Hematopoietic multipotent progenitor cell treated with erythropoietin and hydrocortisone succinate and interleukin-3 and kit ligand, for 17 days (in vitro differentiated cells): ENCODE measurements at regions not wholly inside any gene's neighbourhood (a gene's known extent, or its start where the extent isn't known, plus 50 kb on each side); places are given as distances from the start of the nearest gene placed in this dataset.

Experiments used
- DNase-seq: peaks from one replicate; pipeline ENCODE4 v3.0.0-alpha.2; 2015; ENCODE audit warnings: low spot score

GRCh38 chr13:50195045-50195444 lies 179.8 kb downstream of the KCNRG start:
- no peak for DNase-seq

DNA sequence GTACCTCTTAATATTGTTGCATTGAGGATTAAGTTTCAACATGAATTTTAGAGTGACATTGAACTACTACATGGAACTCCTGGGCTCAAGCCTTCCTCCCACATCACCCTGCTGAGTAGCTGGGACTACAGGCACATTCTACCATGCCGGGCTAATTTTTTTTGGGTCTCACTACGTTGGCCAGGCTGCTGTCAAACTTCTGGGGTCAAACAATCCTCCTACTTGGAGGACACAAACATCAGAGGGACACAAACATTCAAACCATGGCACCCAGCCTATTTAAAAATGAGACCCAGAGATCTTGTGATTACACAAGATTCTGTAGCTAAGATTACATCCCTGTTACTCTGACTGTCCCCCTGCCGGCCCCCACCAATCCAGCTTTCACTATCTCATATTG lies 180.9 kb downstream of the KCNRG start:
- no peak for DNase-seq

DNA sequence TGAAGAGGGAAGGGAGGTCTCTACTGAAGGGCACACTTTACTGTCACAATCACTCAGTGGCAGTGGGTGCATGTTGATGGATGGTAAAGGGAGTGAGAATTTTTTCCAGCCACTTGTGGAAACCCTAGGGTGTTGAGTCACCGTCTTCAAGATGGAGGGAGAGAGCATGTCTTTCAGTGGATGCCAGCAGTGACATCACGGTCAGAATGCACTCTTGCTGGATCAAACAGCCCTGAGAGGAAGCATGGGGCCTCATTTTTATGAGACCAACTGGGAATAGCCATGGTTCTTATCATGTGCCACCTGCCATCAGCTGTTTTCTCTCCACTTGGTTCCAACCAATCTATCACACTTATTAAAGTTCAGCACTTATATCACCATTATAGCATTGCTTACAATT lies 182.5 kb downstream of the KCNRG start:
- DNase-seq = no peak

GRCh38 chr13:50198508-50198907 lies 183.3 kb downstream of the KCNRG start:
- DNase-seq = no peak

DNA sequence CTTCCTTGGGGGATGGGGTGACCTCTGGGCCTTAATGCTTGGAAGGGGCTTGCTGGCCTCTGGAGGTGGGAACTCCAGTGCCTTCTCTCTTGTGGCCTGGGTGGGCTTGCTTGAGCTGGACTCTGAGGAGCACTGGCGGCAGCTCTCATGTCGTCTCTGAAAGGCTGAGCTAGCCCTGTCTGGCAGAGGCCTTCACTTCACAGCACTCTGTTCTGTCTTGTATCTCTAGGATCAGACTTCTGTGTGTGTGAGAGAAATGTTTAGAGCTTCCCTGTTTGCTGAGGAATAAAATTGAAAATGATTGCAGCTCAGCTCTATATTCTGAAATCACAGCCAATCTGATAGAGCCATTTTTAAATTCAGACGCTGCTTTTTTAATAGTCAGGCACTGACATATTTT lies 185.3 kb downstream of the KCNRG start:
- no peak for DNase-seq

DNA sequence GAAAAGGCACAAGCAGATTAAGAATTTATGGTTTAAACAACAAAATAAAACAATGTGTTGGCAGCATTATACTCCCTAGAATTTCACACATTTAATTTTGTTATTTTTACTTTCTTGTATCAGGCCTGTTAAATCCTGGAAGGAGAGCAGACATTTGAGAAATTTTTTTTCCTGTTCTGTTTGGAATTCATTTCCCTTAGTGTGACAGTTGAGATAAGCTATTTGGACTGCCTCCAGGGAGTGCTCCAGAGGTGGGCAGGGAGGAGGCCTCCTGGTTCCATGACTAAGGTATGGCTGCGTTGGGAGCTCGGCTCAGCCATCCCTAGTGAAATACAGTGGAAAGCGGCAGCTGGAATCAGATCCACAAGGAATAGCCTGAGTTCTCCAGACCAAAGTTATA lies 185.7 kb downstream of the KCNRG start:
- DNase-seq = no peak

DNA sequence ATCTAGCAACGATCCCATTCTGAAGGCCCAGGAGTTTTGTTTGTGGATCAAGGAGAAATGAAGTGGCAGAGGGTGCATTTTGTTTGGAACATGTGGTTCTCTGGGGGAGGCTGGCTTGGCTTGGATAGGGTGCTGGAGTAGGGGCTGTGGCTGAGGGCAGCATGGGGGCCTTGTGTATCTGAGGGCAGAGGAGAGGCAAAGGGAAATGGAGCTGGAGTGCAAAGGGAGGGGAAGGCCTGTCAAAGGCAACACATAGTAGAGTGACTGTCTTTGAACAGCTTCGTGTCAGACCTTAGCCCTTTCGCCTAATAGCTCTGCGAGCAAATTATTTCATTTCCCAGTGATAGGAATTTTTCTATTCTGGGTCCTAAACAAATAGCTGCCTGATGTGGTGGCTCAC lies 187.2 kb downstream of the KCNRG start:
- DNase-seq = no peak

DNA sequence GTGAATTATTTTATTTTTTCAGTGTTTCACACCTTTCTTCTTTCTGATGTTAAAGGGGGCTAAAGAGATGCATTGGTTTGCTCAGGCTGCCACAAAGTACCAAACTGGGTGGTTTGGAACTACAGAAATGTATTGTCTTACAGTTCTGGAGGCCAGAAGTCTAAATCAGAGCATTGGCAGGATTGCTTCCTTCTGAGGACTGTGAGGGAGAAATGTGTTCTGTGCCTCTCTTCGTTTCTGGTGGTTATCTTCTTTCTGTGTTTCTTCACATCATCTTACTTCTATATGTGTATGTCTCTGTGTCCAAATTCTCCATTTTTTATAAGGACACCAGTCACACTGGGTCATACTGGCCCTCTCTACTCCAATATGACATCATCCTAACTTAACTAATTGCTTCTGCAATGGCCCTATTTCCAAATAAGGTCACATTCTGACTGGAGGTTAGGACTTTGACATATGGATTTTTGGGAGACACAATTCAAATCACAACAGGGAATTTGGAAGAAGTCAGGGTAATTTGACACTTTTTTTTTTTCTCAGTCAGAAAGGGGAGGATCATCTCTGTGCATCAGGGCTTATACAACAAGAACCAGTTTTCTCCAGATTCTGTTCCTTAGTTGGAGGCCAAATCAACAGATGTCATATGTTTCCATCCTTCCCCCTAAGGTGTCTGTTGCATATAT lies 188.2 kb downstream of the KCNRG start:
- no peak for DNase-seq

- DNase-seq = no peak
These were observed 190.3 kb downstream of the KCNRG start for GRCh38 chr13:50205581-50205980.

- DNase-seq = no peak
These were observed 193.6 kb downstream of the KCNRG start for GRCh38 chr13:50208826-50209335.

DNA sequence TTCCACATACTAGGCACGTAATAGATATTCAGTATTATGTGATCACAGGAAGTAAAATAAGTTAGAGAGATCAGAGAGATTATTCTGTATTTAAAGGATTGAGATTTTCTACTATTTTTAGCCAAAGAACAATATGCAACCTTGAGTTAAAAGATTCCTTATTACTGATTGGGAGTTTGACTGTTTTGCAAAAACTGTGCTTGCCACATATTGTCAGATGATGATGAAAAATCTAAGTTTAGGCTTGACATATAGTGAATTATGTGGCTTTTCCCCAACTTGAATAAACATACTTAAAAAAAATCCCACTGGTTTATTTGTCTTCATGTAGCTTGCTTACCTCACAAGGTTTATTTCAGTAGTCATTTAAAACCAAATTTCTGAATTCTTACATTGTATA lies 194.4 kb downstream of the KCNRG start:
- DNase-seq = no peak

DNA sequence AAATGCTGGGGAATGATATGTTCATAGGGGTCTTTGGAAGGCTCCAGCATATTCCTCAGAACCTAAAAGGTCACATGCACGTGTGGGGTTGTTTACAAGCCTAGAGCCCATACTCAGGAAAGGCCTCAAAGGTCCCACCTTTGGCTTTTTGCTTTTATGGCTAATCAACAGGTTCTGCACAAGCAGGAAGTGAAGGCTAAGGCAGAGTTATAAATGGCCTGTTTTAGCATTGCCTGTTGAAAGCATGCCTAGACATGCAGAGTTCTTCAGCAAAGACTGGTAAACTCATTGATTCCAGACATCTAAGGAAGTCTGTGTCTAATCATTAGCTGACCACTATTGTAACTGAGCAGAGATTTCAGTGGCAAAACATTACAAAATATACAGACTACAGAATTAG lies 198.3 kb downstream of the KCNRG start:
- no peak for DNase-seq

DNA sequence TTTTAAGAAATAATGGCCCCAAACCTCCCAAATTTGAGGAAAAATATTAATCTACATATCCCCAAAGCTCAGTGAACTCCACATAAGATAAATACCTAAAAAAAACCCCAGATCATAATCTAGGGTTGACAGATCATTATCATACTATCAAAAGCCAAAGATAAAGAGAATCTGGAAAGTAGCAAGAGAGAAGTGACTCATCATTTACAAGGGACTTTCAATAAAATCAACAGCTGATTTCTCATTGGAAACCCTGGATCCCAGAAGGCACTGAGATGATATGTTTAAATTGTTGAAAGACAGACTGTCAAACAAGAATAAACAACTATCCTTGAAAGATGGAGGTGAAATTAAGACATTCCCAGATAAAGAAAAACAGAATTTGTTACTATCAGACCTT lies 199.3 kb downstream of the KCNRG start:
- DNase-seq = no peak

DNA sequence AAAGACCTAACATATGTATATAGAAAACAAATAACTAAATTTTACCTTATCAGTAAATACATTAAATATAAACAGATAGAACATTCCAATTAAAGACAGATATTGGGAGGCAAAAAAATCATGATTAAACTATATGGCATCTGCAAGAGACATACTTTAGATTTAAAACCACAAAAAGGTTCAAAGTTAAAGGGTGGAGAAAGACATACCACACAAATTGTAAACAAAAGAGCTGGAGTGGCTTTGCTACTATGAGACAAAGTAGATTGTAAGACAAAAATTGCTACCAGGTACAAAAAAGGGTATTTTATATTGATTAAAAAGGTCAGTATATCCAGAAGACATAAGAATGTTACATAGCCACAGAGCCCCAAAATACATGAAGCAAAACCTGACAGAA lies 200.2 kb downstream of the KCNRG start:
- no peak for DNase-seq

GRCh38 chr13:50219743-50220142 lies 204.5 kb downstream of the KCNRG start:
- DNase-seq = no peak

DNA sequence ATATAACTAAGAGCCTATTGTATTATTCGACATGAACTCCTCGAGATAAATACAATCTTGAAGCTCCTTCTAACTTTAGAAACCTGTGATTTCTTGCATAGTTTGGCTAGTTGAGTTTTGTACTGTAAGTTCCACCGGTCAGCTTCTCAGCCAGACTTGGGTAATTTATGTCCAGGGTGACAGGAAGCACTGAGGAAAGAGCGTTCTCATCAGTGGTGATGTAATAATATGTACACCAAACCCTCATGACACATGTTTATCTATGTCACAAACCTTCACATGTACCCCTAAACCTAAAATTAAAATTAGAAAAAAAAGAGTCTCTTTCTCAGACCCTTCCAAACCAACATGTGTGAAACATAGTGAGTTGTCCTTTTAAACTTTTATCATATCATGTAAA lies 205.7 kb downstream of the KCNRG start:
- no peak for DNase-seq

GRCh38 chr13:50222569-50223332 lies 207.5 kb downstream of the KCNRG start:
- DNase-seq = no peak

- DNase-seq = no peak
These were observed 209.3 kb downstream of the KCNRG start for GRCh38 chr13:50224534-50224933.

DNA sequence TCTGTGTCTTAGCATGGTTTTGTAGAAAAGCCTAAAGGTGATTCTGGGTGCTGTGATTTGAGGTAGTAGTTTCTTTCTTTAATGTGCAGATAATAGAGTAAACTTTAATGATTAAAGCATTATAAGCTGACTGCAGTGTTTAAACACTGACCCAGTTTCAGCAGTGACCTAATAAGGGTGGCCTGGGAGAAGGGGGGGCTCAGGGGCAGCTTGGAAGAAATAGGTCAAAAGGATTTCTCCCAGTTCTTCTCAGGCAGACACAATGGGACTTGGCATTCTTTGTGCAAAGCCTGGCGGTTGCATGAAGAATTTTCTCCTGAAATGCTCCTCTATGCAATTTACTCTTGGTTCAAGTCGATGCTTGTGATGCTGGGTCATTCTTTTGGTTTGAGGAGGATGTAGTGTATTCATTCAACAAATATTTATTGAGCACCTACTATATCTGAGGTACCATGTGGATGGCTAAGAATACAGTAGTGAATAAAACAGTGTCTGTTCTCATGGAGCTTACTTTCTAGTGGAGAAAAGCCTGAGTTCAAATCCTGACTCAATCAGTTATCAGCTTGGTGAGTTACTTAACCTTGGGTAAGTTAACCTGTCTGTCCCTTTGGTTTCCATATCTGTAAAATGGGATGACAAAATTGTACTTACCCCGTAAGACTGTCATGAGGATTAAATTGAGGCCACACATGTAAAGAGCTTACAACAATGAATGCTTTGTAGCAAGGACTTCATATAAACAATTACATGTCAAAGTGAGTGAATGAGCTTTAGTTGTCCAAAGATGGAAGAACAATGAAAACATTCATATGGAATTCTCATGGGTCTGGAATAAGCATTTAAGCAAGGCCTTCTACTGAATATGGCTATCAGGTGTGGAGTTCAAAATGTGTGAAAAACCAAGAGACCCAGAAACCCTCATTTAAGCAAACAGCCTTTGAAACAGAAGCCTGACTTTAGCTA lies 210.2 kb downstream of the KCNRG start:
- no peak for DNase-seq

GRCh38 chr13:50226515-50227155 lies 211.4 kb downstream of the KCNRG start:
- no peak for DNase-seq

GRCh38 chr13:50227361-50227760 lies 212.1 kb downstream of the KCNRG start:
- DNase-seq = no peak

DNA sequence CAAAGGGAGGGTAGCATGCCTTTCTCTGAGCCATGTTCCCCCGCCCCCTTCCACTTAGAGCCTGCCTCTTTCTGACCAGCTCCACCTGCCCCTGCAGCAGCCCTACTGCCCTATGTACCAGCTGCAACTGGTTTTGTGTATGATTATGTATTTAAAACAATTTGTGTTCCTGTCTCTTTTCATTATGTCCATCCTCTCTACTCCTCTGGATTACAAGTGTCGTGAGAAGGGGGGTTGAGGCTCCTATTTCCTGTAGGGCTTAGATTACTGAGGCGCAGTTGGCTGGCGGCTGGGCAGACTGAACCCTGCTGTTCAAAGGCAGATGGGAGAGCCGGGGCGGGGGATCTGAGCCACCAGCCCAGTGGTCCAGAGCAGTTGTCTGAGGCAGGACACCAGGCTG lies 213.3 kb downstream of the KCNRG start:
- DNase-seq = no peak
